H7 (cell line): ENCODE measurements at regions not wholly inside any gene's neighbourhood (a gene's known extent, or its start where the extent isn't known, plus 50 kb on each side); places are given as distances from the start of the nearest gene placed in this dataset.

ENCODE experiments used
- DNase-seq: peaks from one replicate; pipeline ENCODE4 v3.0.0; 2012
- H3K27me3 ChIP-seq: 2 replicates; pipeline ENCODE4 v1.6.0; 2011; ENCODE audit warnings: mild to moderate bottlenecking, low read length; ENCODE audit not compliant: control insufficient read depth, insufficient read depth
- H3K36me3 ChIP-seq: replicated peaks from 2 replicates; pipeline ENCODE4 v1.5.1; 2011; ENCODE audit warnings: low read length; ENCODE audit not compliant: control insufficient read depth, insufficient read depth
- H3K4me3 ChIP-seq: 2 replicates; pipeline ENCODE4 v1.5.1; 2011; ENCODE audit warnings: low read depth, mild to moderate bottlenecking, control low read depth, low read length, moderate library complexity; ENCODE audit not compliant: insufficient read depth

GRCh38 chr1:40914927-40915569, 52.9 kb upstream of the CITED4 start:
- H3K27me3 ChIP-seq: no peaks in the 10 kb centered on the region
- peak; percentile 45 for DNase-seq
- H3K36me3 ChIP-seq: no peaks in the 10 kb centered on the region
- no peak overlapping the region for H3K4me3 ChIP-seq

DNA sequence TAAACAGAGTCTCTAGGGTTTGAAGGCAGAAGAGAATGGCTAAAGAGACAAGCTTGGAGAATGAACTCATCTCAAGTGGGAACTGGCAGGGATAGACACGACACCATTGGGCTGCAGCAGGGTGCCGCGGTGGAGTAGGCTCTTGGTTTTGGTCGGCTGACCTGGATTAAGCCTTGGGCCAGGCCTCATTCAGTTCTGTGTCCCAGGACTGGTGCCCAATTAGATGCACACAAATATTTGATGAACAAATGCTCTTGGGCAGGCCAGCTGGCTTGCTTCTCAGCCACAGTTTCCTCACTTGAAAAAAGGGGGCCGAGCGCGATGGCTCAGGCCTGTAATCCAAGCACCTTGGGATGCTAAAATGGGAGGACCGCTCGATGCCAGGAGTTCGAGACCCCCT, 53.4 kb upstream of the CITED4 start:
- Histone ChIP-seq H3K4me3 (no peak overlapping the region), H3K27me3 (no peaks in the 10 kb centered on the region), H3K36me3 (no peaks in the 10 kb centered on the region)
- DNase-seq: no peak

- no peak overlapping the region for H3K4me3 ChIP-seq
- H3K36me3 ChIP-seq: no peaks in the 10 kb centered on the region
- no peak for DNase-seq
- H3K27me3 ChIP-seq: no peaks in the 10 kb centered on the region
Measured at GRCh38 chr1:40917995-40918711, 56.0 kb upstream of the CITED4 start.

GRCh38 chr1:40919475-40920011, 57.4 kb upstream of the CITED4 start:
- Histone ChIP-seq H3K4me3 (no peak overlapping the region), H3K27me3 (no peaks in the 10 kb centered on the region), H3K36me3 (no peaks in the 10 kb centered on the region)
- DNase-seq: peak; percentile 50

- Histone ChIP-seq H3K36me3 (no peaks in the 10 kb centered on the region), H3K27me3 (no peaks in the 10 kb centered on the region), H3K4me3 (no peak overlapping the region)
- DNase-seq: no peak
Measured at GRCh38 chr1:40921522-40921921, 58.0 kb upstream of the CTPS1 start.

GRCh38 chr1:40921981-40922677, 57.4 kb upstream of the CTPS1 start:
- Histone ChIP-seq H3K4me3 (no peak overlapping the region), H3K36me3 (no peaks in the 10 kb centered on the region), H3K27me3 (no peaks in the 10 kb centered on the region)
- DNase-seq: no peak

DNA sequence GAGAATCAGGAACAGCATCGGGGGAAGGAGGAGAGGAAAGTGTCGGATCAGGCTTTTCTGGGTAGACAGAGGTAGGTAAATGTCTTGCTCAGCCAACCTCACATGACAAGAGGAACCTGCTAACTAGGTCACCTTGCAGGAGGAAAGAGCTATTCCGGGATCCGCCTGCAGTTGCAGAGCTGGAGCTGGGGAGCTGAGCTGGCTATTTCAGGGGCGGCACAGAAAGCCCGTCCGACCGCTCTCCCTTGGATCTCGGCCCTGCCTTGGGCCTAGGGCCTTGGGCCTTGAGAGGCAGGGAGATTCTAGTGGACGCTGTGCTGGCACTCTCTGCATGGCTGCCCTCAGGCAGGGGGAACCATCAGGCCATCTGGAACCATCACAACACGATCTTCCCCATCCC, 56.5 kb upstream of the CTPS1 start:
- no peaks in the 10 kb centered on the region for H3K36me3 ChIP-seq
- H3K4me3 ChIP-seq: no peak overlapping the region
- no peaks in the 10 kb centered on the region for H3K27me3 ChIP-seq
- peak; percentile 50 for DNase-seq

DNA sequence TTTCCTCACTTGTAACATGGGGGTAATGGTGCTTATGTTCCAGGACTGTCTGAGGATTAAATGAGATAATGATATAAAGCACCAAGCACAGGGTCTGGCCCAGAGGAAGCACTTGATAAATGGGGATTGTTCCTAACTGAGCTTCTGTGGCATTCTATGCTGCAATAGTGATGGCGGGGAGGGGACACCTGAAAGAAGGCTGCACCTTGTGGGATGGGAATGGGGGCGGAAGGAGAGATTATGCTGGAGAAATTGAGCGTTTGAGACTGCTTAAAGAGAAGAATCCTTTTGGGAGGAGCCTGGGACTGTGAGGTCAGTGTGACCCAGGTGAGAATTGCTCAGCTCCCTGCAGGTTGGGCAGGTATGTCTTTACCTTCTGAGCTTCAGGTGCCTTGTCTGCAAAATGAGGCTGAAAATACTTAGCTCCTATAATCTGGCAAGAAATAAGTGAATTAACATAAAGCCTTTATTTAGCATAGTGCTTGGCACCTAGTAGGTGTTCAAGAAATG, 55.9 kb upstream of the CTPS1 start:
- no peak for DNase-seq
- Histone ChIP-seq H3K27me3 (no peaks in the 10 kb centered on the region), H3K36me3 (no peaks in the 10 kb centered on the region), H3K4me3 (no peak overlapping the region)

DNA sequence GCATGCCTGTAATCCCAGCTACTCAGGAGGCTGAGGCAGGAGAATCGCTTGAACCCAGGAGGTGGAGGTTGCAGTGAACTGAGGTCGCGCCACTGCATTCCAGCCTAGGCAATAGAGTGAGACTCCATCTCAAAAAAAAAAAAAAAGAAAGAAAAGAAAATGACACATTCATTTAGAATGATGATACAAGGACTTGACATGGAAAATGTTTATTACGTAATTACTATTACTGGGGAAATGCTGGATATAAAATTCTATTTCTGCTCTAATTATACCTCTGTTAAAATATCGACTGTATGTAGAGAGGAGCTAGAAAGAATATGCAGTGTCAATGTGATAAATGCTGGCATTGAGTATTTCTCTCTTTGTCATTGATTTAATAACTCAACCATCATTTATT, 54.7 kb upstream of the CTPS1 start:
- no peak for DNase-seq
- H3K27me3 ChIP-seq: no peaks in the 10 kb centered on the region
- H3K4me3 ChIP-seq: no peak overlapping the region
- H3K36me3 ChIP-seq: no peaks in the 10 kb centered on the region

DNA sequence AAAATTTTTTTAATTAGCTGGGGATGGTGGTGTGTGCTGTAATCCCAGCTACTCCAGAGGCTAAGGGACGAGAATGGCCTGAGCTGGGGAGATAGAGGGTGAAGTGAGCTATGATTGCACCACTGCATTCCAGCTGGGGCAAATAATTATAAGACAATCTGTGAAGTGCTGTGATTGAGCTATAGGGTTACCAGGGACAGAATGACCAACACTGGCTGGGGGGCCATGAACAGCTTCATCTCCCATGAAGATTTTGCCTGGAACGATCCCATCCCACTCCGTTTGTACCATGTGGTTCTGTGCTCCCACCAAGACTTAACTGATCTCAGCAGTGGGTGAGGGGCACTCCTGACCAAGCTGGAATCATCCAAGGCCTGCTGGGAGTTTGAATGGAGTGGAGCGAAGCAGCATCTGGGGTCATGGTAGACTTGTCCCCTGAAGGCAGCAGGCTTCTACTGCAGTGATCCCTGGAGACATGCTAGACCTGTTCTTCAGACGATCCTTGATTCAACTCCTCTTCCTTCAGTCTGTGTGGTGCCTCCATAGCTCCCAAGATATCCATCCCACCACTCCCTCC, 53.6 kb upstream of the CTPS1 start:
- Histone ChIP-seq H3K4me3 (no peak overlapping the region), H3K36me3 (no peaks in the 10 kb centered on the region), H3K27me3 (no peaks in the 10 kb centered on the region)
- DNase-seq: no peak

DNA sequence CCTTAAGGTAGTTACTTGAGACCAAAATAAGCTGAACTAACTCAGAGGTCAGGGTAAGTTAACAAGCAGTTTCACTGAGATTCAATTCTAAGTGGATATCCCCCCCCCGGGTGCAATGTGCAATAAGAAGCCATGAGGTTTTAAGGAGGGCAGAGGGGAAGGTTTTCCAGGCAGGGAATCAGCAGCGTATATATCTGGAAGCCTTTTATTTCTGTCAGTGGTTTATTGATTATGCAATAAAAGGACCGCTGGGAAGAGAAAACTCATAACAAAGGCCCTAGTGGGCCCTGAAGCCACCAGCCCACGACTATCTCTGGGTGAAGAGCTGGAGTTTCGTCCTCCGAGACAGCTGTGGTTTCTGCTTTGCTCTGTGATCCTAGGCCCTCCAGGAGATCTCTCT, 53.1 kb upstream of the CTPS1 start:
- no peaks in the 10 kb centered on the region for H3K27me3 ChIP-seq
- H3K36me3 ChIP-seq: no peaks in the 10 kb centered on the region
- DNase-seq: no peak
- no peak overlapping the region for H3K4me3 ChIP-seq

- H3K36me3 ChIP-seq: no peaks in the 10 kb centered on the region
- H3K4me3 ChIP-seq: no peak overlapping the region
- no peak for DNase-seq
- H3K27me3 ChIP-seq: no peaks in the 10 kb centered on the region
Measured at GRCh38 chr1:40927781-40928180, 51.7 kb upstream of the CTPS1 start.

- DNase-seq: no peak
- no peaks in the 10 kb centered on the region for H3K36me3 ChIP-seq
- no peak overlapping the region for H3K4me3 ChIP-seq
- no peaks in the 10 kb centered on the region for H3K27me3 ChIP-seq
Measured at GRCh38 chr1:40928699-40929098, 50.8 kb upstream of the CTPS1 start.

GRCh38 chr1:40929155-40929554, 50.3 kb upstream of the CTPS1 start:
- Histone ChIP-seq H3K27me3 (no peaks in the 10 kb centered on the region), H3K36me3 (no peaks in the 10 kb centered on the region), H3K4me3 (no peak overlapping the region)
- no peak for DNase-seq
